Ovary (tissue), 7 donors: ENCODE measurements at regions not wholly inside any gene's neighbourhood (a gene's known extent, or its start where the extent isn't known, plus 50 kb on each side); places are given as distances from the start of the nearest gene placed in this dataset.
"Not testable (repeated sequence)": the region's sequence is repeated elsewhere in the genome, so short reads cannot be mapped to it uniquely, and the experiment has no call there.

ENCODE experiments used
- DNase-seq, 5 donors: peaks; one replicate each; pipeline ENCODE4 v3.0.0-alpha.2; 2019 to 2020
- H3K27ac ChIP-seq, 2 donors: fragments of 200-600 bp; one replicate each; pipeline versions ENCODE4 v1.5.1 to v1.8.0; 2019 to 2022
- H3K27me3 ChIP-seq: fragments of 200-600 bp; one replicate; pipeline ENCODE4 v1.8.0; 2022
- H3K36me3 ChIP-seq: fragments of 200-600 bp; sonication (generic); one replicate; pipeline ENCODE4 v1.5.1; 2019
- H3K4me1 ChIP-seq: one replicate; pipeline ENCODE4 v1.8.1; 2013; ENCODE audit warnings: mild to moderate bottlenecking, moderate library complexity; ENCODE audit not compliant: insufficient read depth
- H3K4me3 ChIP-seq: fragments of 200-600 bp; sonication (generic); one replicate; pipeline ENCODE4 v1.5.1; 2017
- H3K9me3 ChIP-seq, 2 donors: fragments of 200-600 bp in 1 of 2; sonication (generic) in 1 of 2; one replicate each; pipeline versions ENCODE4 v1.5.1 to v1.8.1; 2013 to 2019; ENCODE audit warnings: mild to moderate bottlenecking in 1 of 2, moderate library complexity in 1 of 2
- CTCF ChIP-seq, 3 donors: fragments of 450-650 bp in 2 of 3; fragments of 200-600 bp in 1 of 3; IDR thresholded peaks; one replicate each; pipeline versions ENCODE4 v1.5.1 to v1.8.0; 2016 to 2022; ENCODE audit warnings: antibody characterized with exemption in 3 of 3, mild to moderate bottlenecking in 1 of 3
- EP300 ChIP-seq: sonication (generic); formaldehyde crosslinking; IDR thresholded peaks from one replicate; pipeline ENCODE4 v1.6.1; 2017; ENCODE audit warnings: antibody characterized with exemption
- POLR2A ChIP-seq: fragments of 450-650 bp; IDR thresholded peaks from one replicate; pipeline ENCODE4 v1.6.1; 2017; ENCODE audit warnings: antibody characterized with exemption, mild to moderate bottlenecking, moderate library complexity
- WGBS, 3 donors: extraction: QIAGEN DNeasy Blood & Tissue Kit in 1 of 3; methylation state at CpG; one replicate each; pipeline versions ENCODE4 v1.1.5 to v1.1.7; 2013 to 2017; 5-methylcytosine and 5-hydroxymethylcytosine counted together
- intact Hi-C, 4 donors: fragments of 100-400 bp; cut with DNase I; formaldehyde crosslinking; loops; one replicate each; pipeline versions ENCODE4 v1.11.0 to v1.15.1; 2022 to 2023
- donor health status: DM: no; HTN: no; CAD: no; lungs with moderate emphysema.
- donor health status: DM: no; HTN: no; CAD: no.
- donor health status: Bipolar disorder and iron deficiency.
- donor health status: DM: no; HTN: no; CAD: no.
- donor health status: DM: yes; HTN: yes; CAD: no.

DNA sequence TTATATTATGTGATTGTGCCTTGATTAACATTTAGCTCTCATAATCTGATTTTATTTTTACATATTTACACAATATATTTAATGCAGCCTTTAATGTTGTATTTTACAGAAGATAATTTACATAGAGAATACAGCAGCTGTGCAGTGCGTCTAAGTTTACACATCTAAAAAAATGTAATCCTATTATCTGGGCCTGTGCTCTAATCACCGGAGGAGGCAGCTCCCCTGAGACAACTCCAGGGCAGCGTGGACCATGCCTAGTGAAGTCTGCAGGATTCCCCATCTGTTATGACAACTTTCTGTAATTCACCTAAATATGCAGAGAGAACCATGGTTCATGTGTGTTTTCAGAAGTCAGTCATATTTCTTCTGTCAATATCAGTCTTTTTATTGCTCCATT lies 1149.3 kb downstream of the TMEM121 start:
- H3K4me3 ChIP-seq, H3K9me3 ChIP-seq, intact Hi-C loops, H3K36me3 ChIP-seq, H3K4me1 ChIP-seq, H3K27me3 ChIP-seq, H3K27ac ChIP-seq, DNase-seq: not testable (repeated sequence)
- 42 to 65% (median 52%) methylated on average over 3 of the region's 3 CpGs for WGBS, 3 donors

DNA sequence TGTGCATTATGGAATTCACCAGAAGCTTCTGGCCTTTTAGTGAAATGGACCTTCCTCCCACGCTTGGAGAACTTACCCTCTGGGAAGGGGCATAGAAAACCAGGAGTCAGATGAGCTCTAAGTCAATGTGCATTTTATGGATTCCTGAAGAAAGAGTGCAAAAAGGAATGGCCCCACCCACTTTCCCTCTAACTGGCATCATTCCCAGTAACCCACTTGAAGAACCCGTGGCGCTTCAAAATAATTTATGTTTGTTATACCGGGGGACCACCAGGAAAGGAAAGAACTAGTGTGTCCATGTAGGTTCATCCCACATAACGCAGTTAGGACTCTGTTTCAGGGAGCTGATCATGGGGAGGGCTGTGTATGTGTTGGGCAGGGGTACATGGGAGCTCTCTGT lies 1153.4 kb downstream of the TMEM121 start:
- WGBS, 3 donors: 42 to 51% (median 49%) methylated on average over 5 of the region's 5 CpGs
- intact Hi-C loops: no loop called here

GRCh38 chr14:106681161-106681560 lies 1154.8 kb downstream of the TMEM121 start:
- intact Hi-C loops: no loop called here
- no peak overlapping the region for H3K27ac ChIP-seq
- no peak overlapping the region for H3K4me3 ChIP-seq
- no peaks in the 10 kb centered on the region for H3K36me3 ChIP-seq
- TF ChIP-seq CTCF (IDR thresholded peaks at IDR 0.05): no peak
- TF ChIP-seq EP300: no peak
- TF ChIP-seq POLR2A: no peak
- H3K9me3 ChIP-seq: no peaks in the 10 kb centered on the region
- no peaks in the 10 kb centered on the region for H3K4me1 ChIP-seq
- no peak for DNase-seq
- WGBS, 3 donors: 70 to 85% (median 77%) methylated on average over 8 of the region's 8 CpGs
- H3K27me3 ChIP-seq: no peaks in the 10 kb centered on the region

More for the DNA sequence above, 1153.4 kb downstream of the TMEM121 start:
- Histone ChIP-seq H3K9me3 (no peaks in the 10 kb centered on the region), H3K27me3 (no peaks in the 10 kb centered on the region), H3K4me3 (no peak overlapping the region), H3K4me1 (no peaks in the 10 kb centered on the region), H3K27ac (no peak overlapping the region), H3K36me3 (no peaks in the 10 kb centered on the region)
- DNase-seq: no peak
- no peak for TF ChIP-seq POLR2A
- TF ChIP-seq CTCF (IDR thresholded peaks at IDR 0.05): no peak
- no peak for TF ChIP-seq EP300

DNA sequence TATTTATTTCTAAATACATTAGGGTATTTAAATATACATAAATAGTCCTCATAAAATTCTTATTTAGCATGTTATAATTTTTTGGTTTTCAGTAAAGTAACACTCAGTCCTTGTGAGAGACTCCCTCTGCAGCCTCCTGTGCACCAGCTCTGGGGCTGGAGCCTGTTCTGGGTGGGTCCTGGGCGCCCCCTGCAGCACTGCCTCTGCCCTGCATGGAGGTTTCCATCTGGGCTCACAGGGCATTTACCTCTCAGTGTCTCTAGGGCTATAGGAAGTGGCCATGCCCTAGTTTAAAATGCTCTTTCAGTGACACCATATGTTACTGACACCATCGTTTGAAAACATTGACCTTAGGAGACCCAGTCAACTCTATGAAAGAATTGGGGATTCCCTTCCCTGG lies 1155.2 kb downstream of the TMEM121 start:
- intact Hi-C loops: no loop called here
- H3K9me3 ChIP-seq: no peaks in the 10 kb centered on the region
- no peak overlapping the region for H3K27ac ChIP-seq
- no peak for TF ChIP-seq POLR2A
- TF ChIP-seq EP300: no peak
- no peak for TF ChIP-seq CTCF (IDR thresholded peaks at IDR 0.05)
- H3K4me3 ChIP-seq: no peak overlapping the region
- no peaks in the 10 kb centered on the region for H3K27me3 ChIP-seq
- H3K4me1 ChIP-seq: no peaks in the 10 kb centered on the region
- DNase-seq: no peak
- 31 to 41% (median 34%) methylated on average over 2 of the region's 2 CpGs for WGBS, 3 donors
- H3K36me3 ChIP-seq: no peaks in the 10 kb centered on the region

- whole genome bisulfite sequencing, 3 donors: 51 to 66% (median 54%) methylated on average over 4 of the region's 4 CpGs
- no peak overlapping the region for H3K4me3 ChIP-seq
- H3K27me3 ChIP-seq: no peaks in the 10 kb centered on the region
- no peaks in the 10 kb centered on the region for H3K4me1 ChIP-seq
- H3K9me3 ChIP-seq: no peaks in the 10 kb centered on the region
- TF ChIP-seq EP300: no peak
- H3K36me3 ChIP-seq: no peaks in the 10 kb centered on the region
- DNase-seq: no peak
- intact Hi-C loops: no loop called here
- no peak overlapping the region for H3K27ac ChIP-seq
Observed at GRCh38 chr14:106683631-106684030, 1157.2 kb downstream of the TMEM121 start.

GRCh38 chr14:106686533-106686932 lies 1160.2 kb downstream of the TMEM121 start:
- no peaks in the 10 kb centered on the region for H3K27me3 ChIP-seq
- TF ChIP-seq EP300 (no peak), POLR2A (no peak), CTCF (IDR thresholded peaks at IDR 0.05) (no peak)
- H3K27ac ChIP-seq: no peak overlapping the region
- intact Hi-C loops: no loop called here
- no peaks in the 10 kb centered on the region for H3K36me3 ChIP-seq
- no peak overlapping the region for H3K4me3 ChIP-seq
- no peak for DNase-seq
- H3K4me1 ChIP-seq: no peaks in the 10 kb centered on the region
- 58 to 70% (median 64%) methylated on average over 5 of the region's 5 CpGs for WGBS, 3 donors
- no peaks in the 10 kb centered on the region for H3K9me3 ChIP-seq
